Breast epithelium (tissue), 4 donors: ENCODE measurements at regions not wholly inside any gene's neighbourhood (a gene's known extent, or its start where the extent isn't known, plus 50 kb on each side); places are given as distances from the start of the nearest gene placed in this dataset.

ENCODE experiments used
- DNase-seq, 2 donors: peaks; one replicate each; pipeline ENCODE4 v3.0.0-alpha.2; 2019; ENCODE audit warnings: low spot score in 2 of 2
- H3K27ac ChIP-seq, 2 donors: fragments of 200-600 bp; sonication (generic) in 1 of 2; one replicate each; pipeline ENCODE4 v1.5.1; 2016 to 2019; ENCODE audit warnings: mild to moderate bottlenecking in 1 of 2
- H3K27me3 ChIP-seq, 2 donors: fragments of 200-600 bp; sonication (generic) in 1 of 2; one replicate each; pipeline versions ENCODE4 v1.5.1 to v1.6.0; 2017 to 2019; ENCODE audit warnings: control low read depth in 1 of 2, mild to moderate bottlenecking in 1 of 2
- H3K36me3 ChIP-seq: fragments of 200-600 bp; one replicate; pipeline ENCODE4 v1.5.1; 2019
- H3K4me1 ChIP-seq, 2 donors: fragments of 200-600 bp; sonication (generic); one replicate each; pipeline ENCODE4 v1.5.1; 2016 to 2019; ENCODE audit warnings: control low read depth in 1 of 2
- H3K4me3 ChIP-seq, 3 donors: fragments of 200-600 bp; sonication (generic); 1 replicate in 2 of 3; 2 replicates in 1 of 3; pipeline ENCODE4 v1.5.1; 2016 to 2019; ENCODE audit warnings: mild to moderate bottlenecking in 3 of 3, moderate library complexity in 2 of 3
- H3K9me3 ChIP-seq, 2 donors: fragments of 200-600 bp; sonication (generic) in 1 of 2; one replicate each; pipeline ENCODE4 v1.5.1; 2016 to 2019; ENCODE audit warnings: control low read depth in 1 of 2
- CTCF ChIP-seq, 3 donors: fragments of 450-650 bp; IDR thresholded peaks; one replicate each; pipeline ENCODE4 v1.5.1; 2016 to 2017; ENCODE audit warnings: antibody characterized with exemption in 3 of 3, mild to moderate bottlenecking in 3 of 3, moderate library complexity in 3 of 3
- POLR2A ChIP-seq: fragments of 450-650 bp; IDR thresholded peaks from one replicate; pipeline ENCODE4 v1.6.1; 2016; ENCODE audit warnings: antibody characterized with exemption, mild to moderate bottlenecking, moderate library complexity
- POLR2AphosphoS5 ChIP-seq, 3 donors: sonication (generic); formaldehyde crosslinking; IDR thresholded peaks; one replicate each; pipeline ENCODE4 v1.6.1; 2017; ENCODE audit warnings: antibody characterized with exemption in 3 of 3
- intact Hi-C: fragments of 100-400 bp; cut with DNase I; formaldehyde crosslinking; loops from one replicate; pipeline ENCODE4 v1.15.1; 2023; ENCODE audit warnings: low total_unique reads

GRCh38 chr15:39174332-39174731 lies 406.5 kb upstream of the THBS1 start:
- TF ChIP-seq POLR2A: no peak
- no peak for TF ChIP-seq POLR2AphosphoS5 (IDR thresholded peaks at IDR 0.05)
- no peak for TF ChIP-seq CTCF (IDR thresholded peaks at IDR 0.05)
- Histone ChIP-seq H3K27ac (no peak overlapping the region), H3K4me3 (no peak overlapping the region), H3K9me3 (no peaks in the 10 kb centered on the region), H3K36me3 (no peaks in the 10 kb centered on the region), H3K27me3 (no peaks in the 10 kb centered on the region), H3K4me1 (peaks cover 5 to 6% of the 10 kb centered on the region in 2 donors)
- intact Hi-C loops: loop anchor here (5.0 kb wide), 1 partner anchor 408 kb away; the partner anchor contains the start of gene THBS1
- no peak for DNase-seq

GRCh38 chr15:39176030-39176429 lies 404.8 kb upstream of the THBS1 start:
- peaks cover 5 to 6% of the 10 kb centered on the region in 2 donors for H3K4me1 ChIP-seq
- no peaks in the 10 kb centered on the region for H3K36me3 ChIP-seq
- H3K9me3 ChIP-seq: no peaks in the 10 kb centered on the region
- no peaks in the 10 kb centered on the region for H3K27me3 ChIP-seq
- H3K27ac ChIP-seq: no peak overlapping the region
- DNase-seq: no peak
- intact Hi-C loops: no loop called here
- TF ChIP-seq CTCF (IDR thresholded peaks at IDR 0.05) (no peak), POLR2A (no peak)
- H3K4me3 ChIP-seq: no peak overlapping the region

- H3K36me3 ChIP-seq: no peaks in the 10 kb centered on the region
- no peak overlapping the region for H3K4me3 ChIP-seq
- no peaks in the 10 kb centered on the region for H3K27me3 ChIP-seq
- no peak overlapping the region for H3K27ac ChIP-seq
- DNase-seq: peak in 1 of 2 donors; percentile 48
- H3K4me1 ChIP-seq: peaks cover under 1% of the 10 kb centered on the region in 2 donors
- intact Hi-C loops: no loop called here
- H3K9me3 ChIP-seq: no peaks in the 10 kb centered on the region
- TF ChIP-seq POLR2A: no peak
These were observed 403.3 kb upstream of the THBS1 start for GRCh38 chr15:39177561-39177960.

- no peak for DNase-seq
- TF ChIP-seq POLR2A (no peak), POLR2AphosphoS5 (IDR thresholded peaks at IDR 0.05) (no peak), CTCF (IDR thresholded peaks at IDR 0.05) (no peak)
- no peak overlapping the region for H3K27ac ChIP-seq
- intact Hi-C loops: no loop called here
- H3K36me3 ChIP-seq: no peaks in the 10 kb centered on the region
- no peaks in the 10 kb centered on the region for H3K27me3 ChIP-seq
- no peaks in the 10 kb centered on the region for H3K9me3 ChIP-seq
- no peak overlapping the region for H3K4me3 ChIP-seq
- H3K4me1 ChIP-seq: no peaks in the 10 kb centered on the region
These were observed 400.8 kb upstream of the THBS1 start for GRCh38 chr15:39180030-39180429.

- no peak for TF ChIP-seq POLR2AphosphoS5 (IDR thresholded peaks at IDR 0.05)
- TF ChIP-seq POLR2A: no peak
- no peak for TF ChIP-seq CTCF (IDR thresholded peaks at IDR 0.05)
- Histone ChIP-seq H3K4me3 (no peak overlapping the region), H3K4me1 (no peaks in the 10 kb centered on the region), H3K9me3 (no peaks in the 10 kb centered on the region), H3K27me3 (no peaks in the 10 kb centered on the region), H3K27ac (no peak overlapping the region), H3K36me3 (no peaks in the 10 kb centered on the region)
- intact Hi-C loops: no loop called here
- no peak for DNase-seq
These were observed 400.4 kb upstream of the THBS1 start for GRCh38 chr15:39180483-39180933.
